Spinal cord (tissue), 9 donors: ENCODE measurements at regions not wholly inside any gene's neighbourhood (a gene's known extent, or its start where the extent isn't known, plus 50 kb on each side); places are given as distances from the start of the nearest gene placed in this dataset.
"Not testable (repeated sequence)": the region's sequence is repeated elsewhere in the genome, so short reads cannot be mapped to it uniquely, and the experiment has no call there.

Source experiments
- DNase-seq, 6 donors: peaks; one replicate each; pipeline versions ENCODE4 v3.0.0 to v3.0.0-alpha.2; 2013 to 2015; ENCODE audit warnings: low spot score in 6 of 6, low read depth in 4 of 6
- H3K27ac ChIP-seq: one replicate; pipeline ENCODE4 v1.5.1; 2013; ENCODE audit warnings: low read depth, low read length, control low read depth
- H3K27me3 ChIP-seq: one replicate; pipeline ENCODE4 v1.6.1; 2013; ENCODE audit warnings: low read length; ENCODE audit not compliant: control insufficient read depth, insufficient read depth
- H3K36me3 ChIP-seq: one replicate; pipeline ENCODE4 v1.6.1; 2013; ENCODE audit warnings: low read length; ENCODE audit not compliant: control insufficient read depth, insufficient read depth
- H3K4me1 ChIP-seq: one replicate; pipeline ENCODE4 v1.6.1; 2013; ENCODE audit warnings: low read length; ENCODE audit not compliant: control insufficient read depth, insufficient read depth
- H3K4me3 ChIP-seq: one replicate; pipeline ENCODE4 v1.5.1; 2013; ENCODE audit warnings: low read depth, low read length, control low read depth
- H3K9me3 ChIP-seq: one replicate; pipeline ENCODE4 v1.6.1; 2013; ENCODE audit warnings: low read length; ENCODE audit not compliant: control insufficient read depth, insufficient read depth
- WGBS: methylation state at CpG from one replicate; pipeline ENCODE4 v1.1.5; 2013; ENCODE audit warnings: missing lambda C conversion rate; ENCODE audit not compliant: insufficient coverage; 5-methylcytosine and 5-hydroxymethylcytosine counted together
- donor health status: healthy.

GRCh38 chr2:225806105-225806504 is 406.6 kb downstream of the NYAP2 start:
- Histone ChIP-seq H3K9me3 (no peaks in the 10 kb centered on the region), H3K27ac (no peak overlapping the region), H3K4me1 (no peaks in the 10 kb centered on the region), H3K27me3 (no peaks in the 10 kb centered on the region), H3K36me3 (no peaks in the 10 kb centered on the region), H3K4me3 (no peak overlapping the region)
- DNase-seq, result no peak
- WGBS, result 40% methylated on average over 1 of the region's 1 CpG

- H3K4me1 ChIP-seq, H3K4me3 ChIP-seq, H3K36me3 ChIP-seq, H3K27me3 ChIP-seq, H3K9me3 ChIP-seq, H3K27ac ChIP-seq: not testable (repeated sequence)
- DNase-seq, result peak in 2 of 6 donors; percentile 7 to 11
- no CpG with 5 or more reads among the region's 1 CpG for WGBS
Observed at GRCh38 chr2:225802076-225802475, 402.6 kb downstream of the NYAP2 start.

GRCh38 chr2:225797394-225797793 is 397.9 kb downstream of the NYAP2 start:
- no peaks in the 10 kb centered on the region for H3K36me3 ChIP-seq
- no peak overlapping the region for H3K27ac ChIP-seq
- H3K27me3 ChIP-seq, result no peaks in the 10 kb centered on the region
- no peaks in the 10 kb centered on the region for H3K9me3 ChIP-seq
- no peak overlapping the region for H3K4me3 ChIP-seq
- no peaks in the 10 kb centered on the region for H3K4me1 ChIP-seq
- no CpG with 5 or more reads among the region's 2 CpGs for WGBS
- no peak for DNase-seq

- H3K9me3 ChIP-seq, result no peaks in the 10 kb centered on the region
- DNase-seq, result peak in 1 of 6 donors; percentile 4
- H3K36me3 ChIP-seq, result no peaks in the 10 kb centered on the region
- H3K4me1 ChIP-seq, result no peaks in the 10 kb centered on the region
- no peak overlapping the region for H3K4me3 ChIP-seq
- no peak overlapping the region for H3K27ac ChIP-seq
- H3K27me3 ChIP-seq, result no peaks in the 10 kb centered on the region
- WGBS, result no CpG with 5 or more reads among the region's 2 CpGs
Observed at GRCh38 chr2:225794652-225795400, 395.3 kb downstream of the NYAP2 start.

- H3K4me1 ChIP-seq, result no peaks in the 10 kb centered on the region
- DNase-seq, result no peak
- H3K36me3 ChIP-seq, result no peaks in the 10 kb centered on the region
- H3K9me3 ChIP-seq, result no peaks in the 10 kb centered on the region
- H3K27me3 ChIP-seq, result no peaks in the 10 kb centered on the region
- H3K27ac ChIP-seq, result no peak overlapping the region
- WGBS, result 100% methylated on average over 1 of the region's 2 CpGs
- H3K4me3 ChIP-seq, result no peak overlapping the region
Observed at GRCh38 chr2:225793736-225794550, 394.4 kb downstream of the NYAP2 start.

- Histone ChIP-seq H3K9me3 (no peaks in the 10 kb centered on the region), H3K27ac (no peak overlapping the region), H3K27me3 (no peaks in the 10 kb centered on the region), H3K4me1 (no peaks in the 10 kb centered on the region), H3K36me3 (no peaks in the 10 kb centered on the region), H3K4me3 (no peak overlapping the region)
- DNase-seq, result no peak
- 82% methylated on average over 5 of the region's 5 CpGs for WGBS
Observed at GRCh38 chr2:225788571-225789094, 389.1 kb downstream of the NYAP2 start.

GRCh38 chr2:225787497-225787896 is 388.0 kb downstream of the NYAP2 start:
- Histone ChIP-seq H3K27ac (no peak overlapping the region), H3K4me3 (no peak overlapping the region), H3K4me1 (no peaks in the 10 kb centered on the region), H3K9me3 (no peaks in the 10 kb centered on the region), H3K27me3 (no peaks in the 10 kb centered on the region), H3K36me3 (no peaks in the 10 kb centered on the region)
- no CpG with 5 or more reads among the region's 2 CpGs for WGBS
- DNase-seq, result no peak

GRCh38 chr2:225781991-225782390 is 382.5 kb downstream of the NYAP2 start:
- H3K36me3 ChIP-seq, result no peaks in the 10 kb centered on the region
- no peaks in the 10 kb centered on the region for H3K9me3 ChIP-seq
- no peak for DNase-seq
- H3K27me3 ChIP-seq, result no peaks in the 10 kb centered on the region
- WGBS, result 100% methylated on average over 2 of the region's 2 CpGs
- H3K4me3 ChIP-seq, result no peak overlapping the region
- H3K4me1 ChIP-seq, result no peaks in the 10 kb centered on the region
- no peak overlapping the region for H3K27ac ChIP-seq

- no peak overlapping the region for H3K4me3 ChIP-seq
- H3K27ac ChIP-seq, result no peak overlapping the region
- no peaks in the 10 kb centered on the region for H3K4me1 ChIP-seq
- no peak for DNase-seq
- H3K36me3 ChIP-seq, result no peaks in the 10 kb centered on the region
- no CpG with 5 or more reads among the region's 2 CpGs for WGBS
- H3K27me3 ChIP-seq, result no peaks in the 10 kb centered on the region
- no peaks in the 10 kb centered on the region for H3K9me3 ChIP-seq
Observed at GRCh38 chr2:225781145-225781544, 381.6 kb downstream of the NYAP2 start.
